H1 (cell line): ENCODE measurements at regions not wholly inside any gene's neighbourhood (a gene's known extent, or its start where the extent isn't known, plus 50 kb on each side); places are given as distances from the start of the nearest gene placed in this dataset.

Experiments
- CTCF ChIA-PET: fragments of 300-600 bp; sonication (Branson Sonifier 250); formaldehyde crosslinking; loops from one replicate; lab custom pipeline; 2021; ENCODE audit not compliant: partially characterized antibody; lab: Charles Lee
- POLR2A ChIA-PET: fragments of 300-600 bp; sonication (Branson Sonifier 250); formaldehyde crosslinking; loops from one replicate; lab custom pipeline; 2021; ENCODE audit warnings: inconsistent platforms; ENCODE audit not compliant: partially characterized antibody; lab: Charles Lee
- DNase-seq, 2 experiments: peaks; one replicate each; pipeline versions ENCODE4 v3.0.0 to v3.0.0-alpha.2; 2010 to 2022; ENCODE audit warnings: low spot score in 2 of 2, low read depth in 1 of 2, mixed read lengths in 1 of 2
- FAIRE-seq: peaks from 2 replicates; lab custom pipeline; 2011; peaks lifted over from hg19 to GRCh38; lab: Jason Lieb, UNC
- H2AFZ ChIP-seq: 2 replicates; pipeline ENCODE4 v1.8.1; 2012; ENCODE audit warnings: low read length, inconsistent platforms
- H2AK5ac ChIP-seq: 2 replicates; pipeline ENCODE4 v1.6.1; 2013; ENCODE audit warnings: low read depth, low read length
- H2BK120ac ChIP-seq: replicated peaks from 2 replicates; pipeline ENCODE3; 2013; ENCODE audit warnings: low read depth, low read length, inconsistent platforms
- H2BK12ac ChIP-seq: 2 replicates; pipeline ENCODE4 v1.6.1; 2013; ENCODE audit warnings: low read depth, low read length
- H2BK15ac ChIP-seq: 2 replicates; pipeline ENCODE4 v1.6.1; 2013; ENCODE audit warnings: low read length
- H2BK20ac ChIP-seq: 2 replicates; pipeline ENCODE4 v1.6.1; 2013; ENCODE audit warnings: low read length
- H2BK5ac ChIP-seq: 2 replicates; pipeline ENCODE4 v1.6.1; 2013; ENCODE audit warnings: low read depth, low read length
- H3K14ac ChIP-seq: 2 replicates; pipeline ENCODE4 v1.6.1; 2013; ENCODE audit warnings: inconsistent platforms; ENCODE audit not compliant: insufficient read length
- H3K18ac ChIP-seq: 2 replicates; pipeline ENCODE4 v1.6.1; 2013; ENCODE audit warnings: low read length; ENCODE audit errors: extremely low read depth
- H3K23ac ChIP-seq: 2 replicates; pipeline ENCODE4 v1.6.1; 2013; ENCODE audit warnings: inconsistent platforms; ENCODE audit not compliant: insufficient read length
- H3K23me2 ChIP-seq: 2 replicates; pipeline ENCODE4 v1.6.1; 2013; ENCODE audit warnings: low read depth, low read length
- H3K27ac ChIP-seq: 2 replicates; pipeline ENCODE4 v1.6.1; 2011; ENCODE audit warnings: low read depth, low read length, inconsistent platforms
- H3K27me3 ChIP-seq, 4 experiments: replicated peaks in 1 of 4; 1 replicate in 1 of 4; 2 replicates in 3 of 4; pipeline versions ENCODE4 v1.6.1 to v1.8.1; 2011 to 2013; ENCODE audit warnings: low read length in 3 of 4, mild to moderate bottlenecking in 3 of 4, inconsistent platforms in 2 of 4, mixed read lengths in 2 of 4, moderate library complexity in 1 of 4; ENCODE audit not compliant: control insufficient read depth in 3 of 4, insufficient read depth in 3 of 4; ENCODE audit errors: extremely low read depth in 1 of 4
- H3K36me3 ChIP-seq, 4 experiments: 2 replicates each; pipeline versions ENCODE4 v1.6.1 to v1.8.1; 2011 to 2013; ENCODE audit warnings: mild to moderate bottlenecking in 4 of 4, low read length in 3 of 4, moderate library complexity in 2 of 4, control low read depth in 1 of 4, inconsistent platforms in 1 of 4; ENCODE audit not compliant: insufficient read depth in 4 of 4, control insufficient read depth in 2 of 4
- H3K4ac ChIP-seq: replicated peaks from 2 replicates; pipeline ENCODE3; 2013; ENCODE audit warnings: low read length, low read depth, mixed read lengths, inconsistent platforms; ENCODE audit not compliant: insufficient read length
- H3K4me1 ChIP-seq, 4 experiments: replicated peaks in 1 of 4; 1 replicate in 1 of 4; 2 replicates in 3 of 4; pipeline versions ENCODE4 v1.6.1 to v1.8.1; 2011 to 2013; ENCODE audit warnings: low read length in 3 of 4, inconsistent platforms in 2 of 4, mixed read lengths in 1 of 4; ENCODE audit not compliant: insufficient read depth in 4 of 4, control insufficient read depth in 3 of 4
- H3K4me2 ChIP-seq, 2 experiments: 2 replicates each; pipeline versions ENCODE4 v1.6.1 to v1.8.1; 2011 to 2013; ENCODE audit warnings: low read depth in 2 of 2, low read length in 2 of 2, control low read depth in 1 of 2, inconsistent platforms in 1 of 2, mild to moderate bottlenecking in 1 of 2; ENCODE audit not compliant: insufficient read depth in 1 of 2
- H3K4me3 ChIP-seq, 4 experiments: fragments of 200-600, 300-600 bp in 1 of 4; sonication (generic), shearing (Covaris generic), sonication (Bioruptor Twin) in 1 of 4; 2 replicates each; pipeline versions ENCODE4 v1.5.1 to v1.8.1; 2011 to 2016; ENCODE audit warnings: low read length in 4 of 4, low read depth in 3 of 4, control low read depth in 2 of 4, inconsistent platforms in 2 of 4, mild to moderate bottlenecking in 2 of 4, mixed read lengths in 1 of 4, moderate library complexity in 1 of 4; ENCODE audit not compliant: insufficient read depth in 2 of 4; ENCODE audit errors: extremely low read depth in 1 of 4
- H3K56ac ChIP-seq: replicated peaks from 2 replicates; pipeline ENCODE3; 2013; ENCODE audit warnings: low read depth, mild to moderate bottlenecking, mixed read lengths, low read length, inconsistent platforms; ENCODE audit not compliant: insufficient read length
- H3K79me1 ChIP-seq: 2 replicates; pipeline ENCODE4 v1.6.1; 2013; ENCODE audit warnings: low read depth, low read length, control low read depth
- H3K79me2 ChIP-seq, 2 experiments: 2 replicates each; pipeline versions ENCODE4 v1.6.1 to v1.8.1; 2012 to 2013; ENCODE audit warnings: low read length in 2 of 2, mild to moderate bottlenecking in 2 of 2, inconsistent platforms in 1 of 2; ENCODE audit not compliant: insufficient read depth in 2 of 2, control insufficient read depth in 1 of 2
- H3K9ac ChIP-seq, 4 experiments: replicated peaks in 1 of 4; 1 replicate in 1 of 4; 2 replicates in 3 of 4; pipeline versions ENCODE4 v1.6.1 to v1.8.1; 2011 to 2013; ENCODE audit warnings: low read depth in 3 of 4, low read length in 3 of 4, control low read depth in 2 of 4, mild to moderate bottlenecking in 2 of 4, moderate library complexity in 2 of 4, inconsistent platforms in 1 of 4; ENCODE audit errors: extremely low read depth in 1 of 4
- H3K9me3 ChIP-seq, 2 experiments: 2 replicates each; pipeline versions ENCODE4 v1.6.1 to v1.8.1; 2012 to 2013; ENCODE audit warnings: mild to moderate bottlenecking in 2 of 2, moderate library complexity in 2 of 2, control low read depth in 1 of 2, inconsistent platforms in 1 of 2, low read depth in 1 of 2, low read length in 1 of 2, mixed read lengths in 1 of 2; ENCODE audit not compliant: insufficient read depth in 2 of 2
- H4K20me1 ChIP-seq, 2 experiments: replicated peaks in 1 of 2; 2 replicates each; pipeline versions ENCODE3 to v1.8.1; 2011 to 2013; ENCODE audit warnings: inconsistent platforms in 2 of 2, low read length in 2 of 2, mild to moderate bottlenecking in 1 of 2; ENCODE audit not compliant: insufficient read depth in 2 of 2, control insufficient read depth in 1 of 2
- H4K5ac ChIP-seq: 2 replicates; pipeline ENCODE4 v1.6.1; 2013; ENCODE audit warnings: low read length, low read depth, mixed read lengths, inconsistent platforms; ENCODE audit not compliant: insufficient read length
- H4K8ac ChIP-seq: 2 replicates; pipeline ENCODE4 v1.8.0; 2013; ENCODE audit warnings: mild to moderate bottlenecking, moderate library complexity, low read length, inconsistent platforms; ENCODE audit not compliant: insufficient read depth; ENCODE audit errors: extremely low read depth
- H4K91ac ChIP-seq: replicated peaks from 2 replicates; pipeline ENCODE3; 2013; ENCODE audit warnings: low read length, mixed read lengths, inconsistent platforms; ENCODE audit not compliant: insufficient read length
- CREB1 ChIP-seq: IDR thresholded peaks from 2 replicates; pipeline ENCODE4 v1.6.1; 2012; ENCODE audit warnings: inconsistent platforms
- GTF2F1 ChIP-seq: IDR thresholded peaks from 2 replicates; pipeline ENCODE4 v1.6.1; 2012; ENCODE audit warnings: low read depth, low read length, improper control_type of control experiment, borderline replicate concordance
- KDM1A ChIP-seq: fragments of 200-600, 300-600 bp; sonication (generic); IDR thresholded peaks from 2 replicates; pipeline ENCODE4 v1.7.1; 2016; ENCODE audit warnings: mild to moderate bottlenecking, low read length, borderline replicate concordance
- PHF8 ChIP-seq: fragments of 200-600 bp; sonication (generic); conservative IDR thresholded peaks from 2 replicates; pipeline ENCODE4 v1.7.1; 2012; ENCODE audit warnings: low read depth, mild to moderate bottlenecking, inconsistent platforms, low read length, moderate library complexity
- POU5F1 ChIP-seq: IDR thresholded peaks from 2 replicates; pipeline ENCODE4 v1.6.1; 2011; ENCODE audit warnings: low read depth, mild to moderate bottlenecking, low read length, moderate library complexity
- SIRT6 ChIP-seq: IDR thresholded peaks from one replicate; pipeline ENCODE4 v1.7.1; 2012; ENCODE audit warnings: low read length, inconsistent platforms
- SUZ12 ChIP-seq: fragments of 200-600 bp; sonication (generic); IDR thresholded peaks from 2 replicates; pipeline ENCODE4 v1.6.1; 2012; ENCODE audit warnings: mild to moderate bottlenecking, inconsistent platforms, low read length, moderate library complexity, mixed read lengths
- TAF1 ChIP-seq: IDR thresholded peaks from 2 replicates; pipeline ENCODE4 v1.6.1; 2011; ENCODE audit warnings: mild to moderate bottlenecking, low read depth, low read length
- WGBS, 2 experiments: shearing (Covaris generic) in 1 of 2; methylation state at CpG; one replicate each; pipeline versions ENCODE4 v1.1.6 to v1.1.7; 2013 to 2015; ENCODE audit warnings: low lambda C conversion rate in 2 of 2, mixed read lengths in 2 of 2, inconsistent platforms in 1 of 2, low coverage in 1 of 2, missing lambda C conversion rate in 1 of 2; ENCODE audit not compliant: insufficient replicate concordance in 2 of 2, insufficient coverage in 1 of 2, insufficient read length in 1 of 2; ENCODE audit errors: extremely low coverage in 1 of 2, missing lambda C conversion rate in 1 of 2; 5-methylcytosine and 5-hydroxymethylcytosine counted together
- TF ChIP-seq, protein P1 (sequence below): IDR thresholded peaks from 2 replicates; pipeline ENCODE4 v1.6.1; 2011; ENCODE audit warnings: low read length, improper control_type of control experiment
- TF ChIP-seq, protein P2 (sequence below): IDR thresholded peaks from 2 replicates; pipeline ENCODE4 v1.6.1; 2012; ENCODE audit warnings: low read length, inconsistent platforms

DNA sequence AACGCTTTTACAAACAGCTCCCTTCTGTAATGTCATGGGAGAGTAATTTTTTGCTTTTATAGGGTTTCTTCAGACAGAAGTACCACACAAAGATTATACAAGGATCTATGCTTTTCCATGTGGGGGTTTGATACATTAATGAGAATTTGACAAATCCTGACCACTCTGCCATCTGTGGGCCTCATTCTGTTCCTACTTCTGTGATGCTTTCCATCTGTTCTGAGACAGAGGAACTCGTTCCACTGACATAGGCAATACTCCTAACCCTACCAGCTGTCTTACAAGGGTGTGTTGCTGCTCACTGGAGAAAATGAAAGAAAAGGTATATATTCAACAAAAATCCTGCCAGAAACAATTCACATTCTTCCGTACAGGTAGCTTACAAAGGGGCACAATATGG is 59.4 kb upstream of the NAMPT start:
- no peak overlapping the region for H2BK20ac ChIP-seq
- no peak overlapping the region for H3K4ac ChIP-seq
- H3K27ac ChIP-seq: no peak overlapping the region
- no peak overlapping the region for H3K14ac ChIP-seq
- no peak overlapping the region for H4K91ac ChIP-seq
- no peaks in the 10 kb centered on the region for H3K79me1 ChIP-seq
- ChIA-PET CTCF (interaction anchor here (1.1 kb wide), 1 partner anchor 118 kb away, joined by 4 read pairs; no protein-coding TSS in a partner anchor), POLR2A (no interaction called here)
- no peak overlapping the region for H3K4me2 ChIP-seq
- H4K5ac ChIP-seq: no peak overlapping the region
- TF ChIP-seq CREB1: no peak
- TF ChIP-seq, protein P1, sequence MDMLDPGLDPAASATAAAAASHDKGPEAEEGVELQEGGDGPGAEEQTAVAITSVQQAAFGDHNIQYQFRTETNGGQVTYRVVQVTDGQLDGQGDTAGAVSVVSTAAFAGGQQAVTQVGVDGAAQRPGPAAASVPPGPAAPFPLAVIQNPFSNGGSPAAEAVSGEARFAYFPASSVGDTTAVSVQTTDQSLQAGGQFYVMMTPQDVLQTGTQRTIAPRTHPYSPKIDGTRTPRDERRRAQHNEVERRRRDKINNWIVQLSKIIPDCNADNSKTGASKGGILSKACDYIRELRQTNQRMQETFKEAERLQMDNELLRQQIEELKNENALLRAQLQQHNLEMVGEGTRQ: no peak
- no peak for TF ChIP-seq GTF2F1
- TF ChIP-seq KDM1A: no peak
- TF ChIP-seq SIRT6: no peak
- no peak for TF ChIP-seq PHF8
- TF ChIP-seq SUZ12: no peak
- TF ChIP-seq TAF1: no peak
- TF ChIP-seq, protein P2, sequence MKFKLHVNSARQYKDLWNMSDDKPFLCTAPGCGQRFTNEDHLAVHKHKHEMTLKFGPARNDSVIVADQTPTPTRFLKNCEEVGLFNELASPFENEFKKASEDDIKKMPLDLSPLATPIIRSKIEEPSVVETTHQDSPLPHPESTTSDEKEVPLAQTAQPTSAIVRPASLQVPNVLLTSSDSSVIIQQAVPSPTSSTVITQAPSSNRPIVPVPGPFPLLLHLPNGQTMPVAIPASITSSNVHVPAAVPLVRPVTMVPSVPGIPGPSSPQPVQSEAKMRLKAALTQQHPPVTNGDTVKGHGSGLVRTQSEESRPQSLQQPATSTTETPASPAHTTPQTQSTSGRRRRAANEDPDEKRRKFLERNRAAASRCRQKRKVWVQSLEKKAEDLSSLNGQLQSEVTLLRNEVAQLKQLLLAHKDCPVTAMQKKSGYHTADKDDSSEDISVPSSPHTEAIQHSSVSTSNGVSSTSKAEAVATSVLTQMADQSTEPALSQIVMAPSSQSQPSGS: no peak
- TF ChIP-seq POU5F1: no peak
- TF ChIP-seq, all 59 proteins: peak for 0
- Histone ChIP-seq H4K8ac (no peak overlapping the region), H3K9ac (no peak overlapping the region), H3K23me2 (no peaks in the 10 kb centered on the region), H2BK5ac (no peak overlapping the region), H3K18ac (no peak overlapping the region), H3K23ac (no peak overlapping the region), H3K9me3 (peaks cover 19 to 20% of the 10 kb centered on the region in 2 experiments; a peak in 3 of 4 replicates), H2BK15ac (no peak overlapping the region), H3K36me3 (no peaks in the 10 kb centered on the region), H3K79me2 (no peaks in the 10 kb centered on the region), H2AK5ac (no peak overlapping the region), H2BK120ac (no peak overlapping the region), H3K4me1 (no peaks in the 10 kb centered on the region), H3K56ac (no peak overlapping the region), H2BK12ac (no peak overlapping the region), H3K27me3 (no peaks in the 10 kb centered on the region), H4K20me1 (no peaks in the 10 kb centered on the region), H3K4me3 (no peak overlapping the region), H2AFZ (no peak overlapping the region)
- DNase-seq: no peak
- FAIRE-seq: no peak
- WGBS, 2 experiments: 87% methylated on average over 3 of the region's 3 CpGs; no CpG with 5 or more reads in 1 of the 2 experiments
